K562 (cell line): ENCODE measurements at regions not wholly inside any gene's neighbourhood (a gene's known extent, or its start where the extent isn't known, plus 50 kb on each side); places are given as distances from the start of the nearest gene placed in this dataset.

Experiments used
- ATAC-seq: fragments of 200-7000 bp; cut with Tn5 transposase; 3 replicates; pipeline ENCODE4 v1.9.1; 2020; ENCODE audit warnings: moderate library complexity
- BruUV-seq: library from RNA; stranded (reverse); fragments of 400-500 nt; replicated peaks from 2 replicates; lab custom pipeline; 2021; lab: Mats Ljungman, UMichigan
- CTCF ChIA-PET: fragments of 300-600 bp; formaldehyde crosslinking; extraction: SDS; loops from one replicate; lab custom pipeline; 2021; ENCODE audit warnings: low intra/inter-chr PET ratio; lab: Yijun Ruan, JAX
- POLR2A ChIA-PET: fragments of 300-600, 350-650 bp; sonication (Branson Sonifier 250); formaldehyde crosslinking; extraction: SDS; loops from one replicate; lab custom pipeline; 2021; ENCODE audit warnings: antibody characterized with exemption, inconsistent platforms; lab: Yijun Ruan, JAX
- DNase-seq, 4 experiments: peaks; one replicate each; pipeline versions ENCODE4 v3.0.0 to v3.0.0-alpha.2; 2011 to 2018; ENCODE audit warnings: low spot score in 3 of 4, mixed read lengths in 3 of 4; ENCODE audit errors: extremely low read depth in 1 of 4
- FAIRE-seq: peaks from 2 replicates; lab custom pipeline; 2011; peaks lifted over from hg19 to GRCh38; lab: Jason Lieb, UNC
- H2AFZ ChIP-seq: 2 replicates; pipeline ENCODE4 v1.6.0; 2011; ENCODE audit warnings: low read depth, low read length, control low read depth, inconsistent platforms
- H3K27ac ChIP-seq: fragments of 200-600 bp; 3 replicates; pipeline ENCODE4 v1.8.0; 2011; ENCODE audit warnings: low read depth, mild to moderate bottlenecking, control low read depth, inconsistent platforms, low read length, moderate library complexity, mixed read lengths; ENCODE audit errors: extremely low read depth
- H3K27me3 ChIP-seq, 2 experiments: fragments of 300-600 bp in 1 of 2; 2 replicates in 1 of 2; 3 replicates in 1 of 2; pipeline versions ENCODE4 v1.6.0 to v1.8.0; 2011; ENCODE audit warnings: inconsistent platforms in 2 of 2, low read length in 2 of 2, mild to moderate bottlenecking in 1 of 2, mixed read lengths in 1 of 2, moderate library complexity in 1 of 2; ENCODE audit not compliant: control insufficient read depth in 2 of 2, insufficient read depth in 2 of 2
- H3K36me3 ChIP-seq: fragments of 300-600 bp; 3 replicates; pipeline ENCODE4 v1.8.0; 2011; ENCODE audit warnings: mild to moderate bottlenecking, low read length, inconsistent platforms; ENCODE audit not compliant: control insufficient read depth, insufficient read depth
- H3K4me1 ChIP-seq, 2 experiments: fragments of 200-600 bp in 1 of 2; replicated peaks in 1 of 2; 2 replicates in 1 of 2; 3 replicates in 1 of 2; pipeline versions ENCODE4 v1.5.1 to v1.8.0; 2011; ENCODE audit warnings: inconsistent platforms in 2 of 2, low read length in 2 of 2, mild to moderate bottlenecking in 1 of 2, mixed read lengths in 1 of 2, moderate library complexity in 1 of 2; ENCODE audit not compliant: control insufficient read depth in 2 of 2, insufficient read depth in 2 of 2
- H3K4me2 ChIP-seq: 2 replicates; pipeline ENCODE4 v1.6.1; 2011; ENCODE audit warnings: low read length, control low read depth, inconsistent platforms, mixed read lengths; ENCODE audit not compliant: insufficient read depth
- H3K4me3 ChIP-seq: fragments of 200-600 bp; sonication (generic), shearing (Covaris generic); 2 replicates; pipeline ENCODE4 v1.5.1; 2016; ENCODE audit warnings: control low read depth, inconsistent platforms
- H3K79me2 ChIP-seq: fragments of 200-600 bp; 3 replicates; pipeline ENCODE4 v1.8.0; 2011; ENCODE audit warnings: low read length, inconsistent platforms; ENCODE audit not compliant: control insufficient read depth, insufficient read depth
- H3K9ac ChIP-seq, 2 experiments: 2 replicates each; pipeline versions ENCODE4 v1.6.0 to v1.6.1; 2011; ENCODE audit warnings: low read depth in 2 of 2, low read length in 2 of 2, control low read depth in 1 of 2, inconsistent platforms in 1 of 2, mild to moderate bottlenecking in 1 of 2, mixed read lengths in 1 of 2; ENCODE audit not compliant: insufficient read depth in 1 of 2
- H3K9me1 ChIP-seq: one replicate; pipeline ENCODE4 v1.6.0; 2011; ENCODE audit warnings: inconsistent platforms, mild to moderate bottlenecking, low read length, moderate library complexity; ENCODE audit not compliant: control insufficient read depth, insufficient read depth
- H3K9me3 ChIP-seq: replicated peaks from 2 replicates; pipeline ENCODE4 v1.5.1; 2011; ENCODE audit warnings: low read depth, low read length, inconsistent platforms; ENCODE audit not compliant: control insufficient read depth, insufficient read depth
- H4K20me1 ChIP-seq: replicated peaks from 2 replicates; pipeline ENCODE4 v1.6.1; 2011; ENCODE audit warnings: low read length, inconsistent platforms, mixed read lengths; ENCODE audit not compliant: control insufficient read depth, insufficient read depth
- DPF2 ChIP-seq: fragments of 450-650 bp; IDR thresholded peaks from 2 replicates; pipeline ENCODE4 v1.6.1; 2016
- ELK3 ChIP-seq: fragments of 450-650 bp; formaldehyde crosslinking; IDR thresholded peaks from 2 replicates; pipeline ENCODE4 v1.4.0; 2020; ENCODE audit warnings: mild to moderate bottlenecking
- KDM4B ChIP-seq, 2 experiments: fragments of 450-650 bp in 1 of 2; sonication (generic) in 1 of 2; IDR thresholded peaks; 2 replicates each; pipeline ENCODE4 v1.6.1; 2016 to 2017; ENCODE audit warnings: borderline replicate concordance in 2 of 2, antibody characterized with exemption in 1 of 2, low read depth in 1 of 2, mild to moderate bottlenecking in 1 of 2
- KLF1 ChIP-seq: fragments of 450-650 bp; IDR thresholded peaks from 2 replicates; pipeline ENCODE4 v1.6.1; 2016; ENCODE audit warnings: missing genetic modification characterization, missing compliant biosample characterization
- MNT ChIP-seq, 2 experiments: fragments of 450-650 bp; conservative IDR thresholded peaks; 2 replicates each; pipeline ENCODE4 v1.6.1; 2017; ENCODE audit warnings: mild to moderate bottlenecking in 2 of 2, moderate library complexity in 2 of 2
- MTF1 ChIP-seq: fragments of 250-450 bp; sonication (Bioruptor Pico); IDR thresholded peaks from 2 replicates; pipeline ENCODE4 v1.9.0; 2021; ENCODE audit warnings: moderate library complexity, mild to moderate bottlenecking, inconsistent platforms, borderline replicate concordance
- NR4A1 ChIP-seq, 2 experiments: fragments of 250-450 bp in 1 of 2; fragments of 450-650 bp in 1 of 2; sonication (Bioruptor Pico) in 1 of 2; IDR thresholded peaks; 2 replicates each; pipeline versions ENCODE4 v1.4.0 to v1.6.1; 2016 to 2020; ENCODE audit warnings: mild to moderate bottlenecking in 2 of 2, missing compliant biosample characterization in 1 of 2, missing genetic modification characterization in 1 of 2, moderate library complexity in 1 of 2
- PML ChIP-seq: IDR thresholded peaks from 2 replicates; pipeline ENCODE4 v1.6.1; 2012; ENCODE audit warnings: low read length, inconsistent platforms
- RUNX1 ChIP-seq: sonication (generic); IDR thresholded peaks from 2 replicates; pipeline ENCODE4 v1.6.1; 2016; ENCODE audit warnings: antibody characterized with exemption, low read depth
- SMARCB1 ChIP-seq: IDR thresholded peaks from 2 replicates; pipeline ENCODE4 v1.6.1; 2011; ENCODE audit warnings: improper control_type of control experiment, low read depth; ENCODE audit not compliant: insufficient read length
- SRSF7 ChIP-seq: fragments of 200-400 bp; formaldehyde crosslinking; optimal IDR thresholded peaks from 2 replicates; pipeline ENCODE3; 2017; ENCODE audit warnings: mild to moderate bottlenecking, low read depth, low read length
- ZNF134 ChIP-seq: fragments of 250-450 bp; sonication (Bioruptor Pico); conservative IDR thresholded peaks from 2 replicates; pipeline ENCODE4 v1.4.0; 2020
- ZNF280A ChIP-seq: fragments of 450-650 bp; IDR thresholded peaks from 2 replicates; pipeline ENCODE4 v1.6.1; 2018; ENCODE audit warnings: mild to moderate bottlenecking, low read depth; ENCODE audit not compliant: partially characterized antibody
- ZNF280B ChIP-seq: fragments of 250-450 bp; sonication (Bioruptor Pico); IDR thresholded peaks from 2 replicates; pipeline ENCODE4 v1.5.1; 2021; ENCODE audit warnings: mild to moderate bottlenecking
- WGBS: fragments of 100-300 bp; shearing (Covaris generic); methylation state at CpG from one replicate; pipeline ENCODE4 v1.1.6; 2016; ENCODE audit warnings: low coverage, mixed read lengths; ENCODE audit not compliant: insufficient coverage; ENCODE audit errors: missing lambda C conversion rate; 5-methylcytosine and 5-hydroxymethylcytosine counted together
- in situ Hi-C: fragments of 300-500 bp; cut with MboI; formaldehyde crosslinking; loops from 4 replicates; pipeline ENCODE4 v1.15.0; 2018; ENCODE audit warnings: inconsistent platforms, mixed read lengths
- intact Hi-C: fragments of 100-400 bp; cut with micrococcal nuclease; formaldehyde crosslinking; loops from 2 replicates; pipeline ENCODE4 v1.14.2; 2022

GRCh38 chr7:41098846-41099245 lies 604.0 kb downstream of the INHBA start:
- Histone ChIP-seq H3K79me2 (no peaks in the 10 kb centered on the region), H3K27me3 (no peaks in the 10 kb centered on the region), H3K36me3 (no peaks in the 10 kb centered on the region), H3K27ac (no peak overlapping the region), H3K9me3 (0 out of 2 replicates have a peak, but pooled peaks cover 1% of the 10 kb centered on the region), H4K20me1 (no peaks in the 10 kb centered on the region), H3K4me2 (no peak overlapping the region), H3K9ac (no peak overlapping the region), H3K4me3 (no peak overlapping the region), H3K4me1 (no peaks in the 10 kb centered on the region), H2AFZ (no peak overlapping the region), H3K9me1 (no peaks in the 10 kb centered on the region)
- DNase-seq (no peak), FAIRE-seq (no peak), ATAC-seq (no peak)
- CTCF ChIA-PET = no interaction called here
- WGBS = 0% methylated on average over 5 of the region's 5 CpGs
- intact Hi-C loops = no loop called here
- in situ Hi-C loops = no loop called here
- BruUV-seq = no TSS peak
- POLR2A ChIA-PET = no interaction called here
- no peak for TF ChIP-seq KLF1 (tag)
- TF ChIP-seq MNT (conservative IDR thresholded peaks at IDR 0.05) = no peak
- TF ChIP-seq ZNF134 = no peak
- no peak for TF ChIP-seq RUNX1
- TF ChIP-seq NR4A1 (CRISPR knock-in tag; IDR thresholded peaks at IDR 0.05) = no peak
- TF ChIP-seq NR4A1 (tag; IDR thresholded peaks at IDR 0.05) = no peak
- TF ChIP-seq PML = no peak
- no peak for TF ChIP-seq MTF1 (CRISPR knock-in tag)
- no peak for TF ChIP-seq SMARCB1
- TF ChIP-seq ZNF280B = no peak
- no peak for TF ChIP-seq ZNF280A
- TF ChIP-seq SRSF7 = no peak
- TF ChIP-seq ELK3 (CRISPR knock-in tag) = no peak
- TF ChIP-seq KDM4B (IDR thresholded peaks at IDR 0.05; ENCODE audit: borderline replicate concordance in 2 of 2, low read depth in 1 of 2) = no peak
- TF ChIP-seq DPF2 = no peak
